ENCODE measurements at regions not wholly inside any gene's neighbourhood (a gene's known extent, or its start where the extent isn't known, plus 50 kb on each side); places are given as distances from the start of the nearest gene placed in this dataset.

DNA sequence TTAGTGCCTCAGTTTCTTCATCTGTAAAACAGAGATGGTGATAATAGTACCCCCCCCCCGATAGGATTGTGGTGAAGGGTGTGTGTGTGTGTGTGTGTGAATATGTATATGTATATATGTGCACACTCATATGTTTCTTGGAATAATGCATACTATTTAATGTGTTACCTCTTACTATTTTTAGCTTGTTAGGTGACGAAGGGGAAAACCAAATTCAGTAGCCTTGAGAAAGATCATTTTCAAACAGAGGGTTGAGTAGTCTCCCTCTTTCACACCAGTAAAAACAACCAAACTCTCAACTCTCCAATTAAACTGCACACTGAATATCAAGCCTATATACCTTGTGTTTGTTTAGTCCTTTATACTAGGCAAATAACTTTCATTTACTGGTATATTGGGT, 75.7 kb downstream of the NTMT2 start:
- TF ChIP-seq EZH2 (IDR thresholded peaks at IDR 0.05; ENCODE audit: borderline replicate concordance, insufficient read depth, low read depth, low read length, poor library complexity, severe bottlenecking), result no peak
- TF ChIP-seq, protein P1, sequence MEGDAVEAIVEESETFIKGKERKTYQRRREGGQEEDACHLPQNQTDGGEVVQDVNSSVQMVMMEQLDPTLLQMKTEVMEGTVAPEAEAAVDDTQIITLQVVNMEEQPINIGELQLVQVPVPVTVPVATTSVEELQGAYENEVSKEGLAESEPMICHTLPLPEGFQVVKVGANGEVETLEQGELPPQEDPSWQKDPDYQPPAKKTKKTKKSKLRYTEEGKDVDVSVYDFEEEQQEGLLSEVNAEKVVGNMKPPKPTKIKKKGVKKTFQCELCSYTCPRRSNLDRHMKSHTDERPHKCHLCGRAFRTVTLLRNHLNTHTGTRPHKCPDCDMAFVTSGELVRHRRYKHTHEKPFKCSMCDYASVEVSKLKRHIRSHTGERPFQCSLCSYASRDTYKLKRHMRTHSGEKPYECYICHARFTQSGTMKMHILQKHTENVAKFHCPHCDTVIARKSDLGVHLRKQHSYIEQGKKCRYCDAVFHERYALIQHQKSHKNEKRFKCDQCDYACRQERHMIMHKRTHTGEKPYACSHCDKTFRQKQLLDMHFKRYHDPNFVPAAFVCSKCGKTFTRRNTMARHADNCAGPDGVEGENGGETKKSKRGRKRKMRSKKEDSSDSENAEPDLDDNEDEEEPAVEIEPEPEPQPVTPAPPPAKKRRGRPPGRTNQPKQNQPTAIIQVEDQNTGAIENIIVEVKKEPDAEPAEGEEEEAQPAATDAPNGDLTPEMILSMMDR (IDR thresholded peaks at IDR 0.05), result no peak
- DNase-seq, result no peak
- ATAC-seq (ENCODE audit: low read depth), result no peak
- intact Hi-C loops (cut with micrococcal nuclease), result no loop called here
- no peak overlapping the region for H3K9ac ChIP-seq (ENCODE audit: low read length)
- H3K4me1 ChIP-seq (ENCODE audit: control insufficient read depth in 2 of 2, insufficient read depth in 2 of 2, low read length in 2 of 2), result no peaks in the 10 kb centered on the region
- Mint-ChIP-seq H3K27ac (no peak overlapping the region), H3K27me3 (peaks cover 8% of the 10 kb centered on the region), H3K4me3 (no peak overlapping the region), H3K9me3 (ENCODE audit: insufficient read depth) (no peaks in the 10 kb centered on the region), H3K4me1 (no peaks in the 10 kb centered on the region)
- no peaks in the 10 kb centered on the region for H3K27me3 ChIP-seq (replicated peaks in 1 of 4; ENCODE audit: control extremely low read depth in 1 of 4, control insufficient read depth in 3 of 4, insufficient read depth in 4 of 4, low read length in 3 of 4)
- no peaks in the 10 kb centered on the region for H3K9me3 ChIP-seq (ENCODE audit: control extremely low read depth in 1 of 3, control insufficient read depth in 2 of 3, insufficient read depth in 1 of 3, low read length in 2 of 3)
- WGBS (ENCODE audit: insufficient coverage), result no CpG with 5 or more reads among the region's 2 CpGs
- POLR2A ChIA-PET, result no interaction called here
- no peaks in the 10 kb centered on the region for H3K36me3 ChIP-seq (replicated peaks in 1 of 2; ENCODE audit: control extremely low read depth in 1 of 2, control insufficient read depth in 1 of 2, extremely low read depth in 1 of 2, insufficient read depth in 2 of 2, low read length in 1 of 2)
- CTCF ChIA-PET, result no interaction called here
- no peak overlapping the region for H3K4me3 ChIP-seq (ENCODE audit: control extremely low read depth in 1 of 5, extremely low read depth in 1 of 5, insufficient read depth in 1 of 5, low read depth in 2 of 5, low read length in 4 of 5)
- no peak overlapping the region for H3K4me2 ChIP-seq (replicated peaks; ENCODE audit: low read depth, low read length, poor library complexity, severe bottlenecking)
- H4K20me1 ChIP-seq (ENCODE audit: control insufficient read depth, insufficient read depth, low read length, poor library complexity, severe bottlenecking), result no peaks in the 10 kb centered on the region
- H2AFZ ChIP-seq (ENCODE audit: insufficient read depth, low read depth, low read length, poor library complexity, severe bottlenecking), result no peak overlapping the region
- H3K79me2 ChIP-seq (ENCODE audit: control insufficient read depth, insufficient read depth, low read length), result no peaks in the 10 kb centered on the region
- no peak overlapping the region for H3K27ac ChIP-seq (ENCODE audit: low read length in 2 of 2)

DNA sequence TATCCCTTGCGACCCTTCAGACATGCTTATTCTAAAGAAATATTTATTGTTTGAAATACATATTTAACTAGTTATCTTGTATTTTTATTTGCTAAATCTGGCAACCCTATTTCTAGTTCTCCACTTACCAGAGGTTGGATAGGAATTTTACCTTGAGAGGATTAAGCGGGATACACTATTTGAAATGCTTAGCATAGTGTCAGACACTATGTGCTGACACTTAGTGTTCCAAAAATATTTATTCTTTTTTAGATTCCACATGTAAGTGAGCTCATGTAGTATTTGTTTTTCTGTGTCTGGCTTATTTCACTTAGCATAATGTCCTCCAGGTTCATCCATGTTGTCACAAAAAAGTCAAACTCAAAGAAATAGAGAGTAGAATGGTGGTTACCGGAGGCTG, 78.7 kb downstream of the NTMT2 start:
- Histone ChIP-seq H3K27ac (ENCODE audit: low read length in 2 of 2) (no peak overlapping the region), H3K9ac (ENCODE audit: low read length) (no peak overlapping the region), H4K20me1 (ENCODE audit: control insufficient read depth, insufficient read depth, low read length, poor library complexity, severe bottlenecking) (no peaks in the 10 kb centered on the region), H2AFZ (ENCODE audit: insufficient read depth, low read depth, low read length, poor library complexity, severe bottlenecking) (no peak overlapping the region), H3K9me3 (ENCODE audit: control extremely low read depth in 1 of 3, control insufficient read depth in 2 of 3, insufficient read depth in 1 of 3, low read length in 2 of 3) (no peaks in the 10 kb centered on the region), H3K4me3 (ENCODE audit: control extremely low read depth in 1 of 5, extremely low read depth in 1 of 5, insufficient read depth in 1 of 5, low read depth in 2 of 5, low read length in 4 of 5) (no peak overlapping the region), H3K4me1 (ENCODE audit: control insufficient read depth in 2 of 2, insufficient read depth in 2 of 2, low read length in 2 of 2) (no peaks in the 10 kb centered on the region), H3K27me3 (replicated peaks in 1 of 4; ENCODE audit: control extremely low read depth in 1 of 4, control insufficient read depth in 3 of 4, insufficient read depth in 4 of 4, low read length in 3 of 4) (no peaks in the 10 kb centered on the region), H3K36me3 (replicated peaks in 1 of 2; ENCODE audit: control extremely low read depth in 1 of 2, control insufficient read depth in 1 of 2, extremely low read depth in 1 of 2, insufficient read depth in 2 of 2, low read length in 1 of 2) (no peaks in the 10 kb centered on the region), H3K4me2 (replicated peaks; ENCODE audit: low read depth, low read length, poor library complexity, severe bottlenecking) (no peak overlapping the region), H3K79me2 (ENCODE audit: control insufficient read depth, insufficient read depth, low read length) (no peaks in the 10 kb centered on the region)
- Mint-ChIP-seq H3K27me3 (peaks cover 5% of the 10 kb centered on the region), H3K9me3 (ENCODE audit: insufficient read depth) (no peaks in the 10 kb centered on the region), H3K27ac (no peak overlapping the region), H3K4me3 (no peak overlapping the region), H3K4me1 (no peaks in the 10 kb centered on the region)
- WGBS (ENCODE audit: insufficient coverage), result no CpG with 5 or more reads among the region's 3 CpGs
- intact Hi-C loops (cut with micrococcal nuclease), result no loop called here
- no peak for DNase-seq
- ATAC-seq (ENCODE audit: low read depth), result no peak
- POLR2A ChIA-PET, result no interaction called here
- TF ChIP-seq, protein P1 (IDR thresholded peaks at IDR 0.05), result no peak
- TF ChIP-seq EZH2 (IDR thresholded peaks at IDR 0.05; ENCODE audit: borderline replicate concordance, insufficient read depth, low read depth, low read length, poor library complexity, severe bottlenecking), result no peak
- CTCF ChIA-PET, result no interaction called here

Measured in B cell (primary cell).